ENCODE measurements at regions not wholly inside any gene's neighbourhood (a gene's known extent, or its start where the extent isn't known, plus 50 kb on each side); places are given as distances from the start of the nearest gene placed in this dataset.

DNA sequence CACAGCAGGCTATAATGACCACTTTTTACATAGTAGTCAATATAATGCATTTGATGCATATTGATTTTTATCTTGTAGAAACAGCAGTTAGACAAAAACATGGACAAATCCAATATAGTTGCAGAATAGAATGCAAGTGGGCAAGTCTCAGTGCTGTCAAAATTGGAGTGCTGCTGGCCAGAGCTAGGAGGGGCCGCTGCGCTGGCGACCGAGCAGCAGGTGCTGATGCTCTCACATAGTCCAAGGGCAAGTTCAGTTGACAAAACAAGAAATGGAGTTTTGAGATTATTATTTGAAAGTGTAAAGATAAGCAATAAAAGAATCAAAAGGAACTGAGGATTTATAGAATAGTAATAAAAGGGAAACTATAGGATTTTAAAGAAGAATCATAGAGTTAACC lies 60.6 kb upstream of the CDK20 start:
- DNase-seq (ENCODE audit: low read depth in 3 of 3) = no peak

DNA sequence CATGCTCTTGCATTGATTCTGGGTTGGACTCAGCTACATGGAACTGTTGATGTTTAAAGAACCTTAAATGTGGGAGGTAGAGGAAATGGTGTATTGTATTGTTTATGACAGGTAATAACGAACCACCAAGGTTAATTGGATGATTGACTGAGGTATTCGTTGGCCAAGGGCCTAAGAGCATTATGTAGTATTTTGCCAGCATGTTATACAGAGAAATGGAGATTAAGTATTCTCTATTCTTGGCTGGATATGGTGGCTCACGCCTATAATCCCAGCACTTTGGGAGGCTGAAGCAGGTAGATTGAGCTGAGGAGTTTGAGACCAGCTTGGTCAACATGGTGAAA lies 59.0 kb upstream of the CDK20 start:
- no peak for DNase-seq (ENCODE audit: low read depth in 3 of 3)

- DNase-seq (ENCODE audit: low read depth in 3 of 3) = no peak
These were observed 54.0 kb upstream of the CDK20 start for GRCh38 chr9:88028338-88028737.

GRCh38 chr9:88026118-88026479 lies 51.8 kb upstream of the CDK20 start:
- no peak for DNase-seq (ENCODE audit: low read depth in 3 of 3)

DNA sequence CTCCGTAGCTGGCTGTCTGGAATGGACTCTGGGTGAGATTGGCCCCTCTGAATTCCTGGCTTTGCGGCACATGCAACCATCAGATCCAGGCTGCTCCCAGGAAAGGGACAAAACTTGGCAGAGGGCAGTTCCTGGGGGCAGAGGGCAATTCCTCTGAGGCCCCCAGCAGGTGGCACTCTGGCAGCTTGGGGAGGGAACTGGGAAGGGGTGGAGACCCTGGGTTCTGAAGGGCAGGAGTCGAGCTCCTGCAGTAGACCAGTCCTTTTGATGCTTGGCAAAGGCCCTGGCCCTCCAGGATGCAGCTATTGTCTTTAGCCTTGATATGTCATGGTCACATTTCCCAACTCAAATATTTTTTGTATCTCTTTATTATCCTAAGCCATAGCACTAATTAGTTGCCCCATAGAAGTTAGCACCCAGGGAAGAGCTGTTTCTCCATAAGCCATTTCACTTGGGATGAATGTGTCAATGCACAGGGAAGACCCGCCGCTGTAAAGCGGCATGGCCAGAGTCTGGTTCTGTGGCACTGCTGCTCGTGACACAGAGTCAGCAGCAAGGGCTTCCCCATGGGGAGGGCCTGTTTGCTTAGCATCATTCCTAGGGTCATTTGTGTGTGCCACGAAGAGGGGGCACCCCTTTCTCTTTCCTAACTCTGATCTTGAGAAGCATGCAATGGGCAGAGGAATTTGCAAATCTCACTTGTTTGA lies 51.2 kb upstream of the CDK20 start:
- no peak for DNase-seq (ENCODE audit: low read depth in 3 of 3)

DNA sequence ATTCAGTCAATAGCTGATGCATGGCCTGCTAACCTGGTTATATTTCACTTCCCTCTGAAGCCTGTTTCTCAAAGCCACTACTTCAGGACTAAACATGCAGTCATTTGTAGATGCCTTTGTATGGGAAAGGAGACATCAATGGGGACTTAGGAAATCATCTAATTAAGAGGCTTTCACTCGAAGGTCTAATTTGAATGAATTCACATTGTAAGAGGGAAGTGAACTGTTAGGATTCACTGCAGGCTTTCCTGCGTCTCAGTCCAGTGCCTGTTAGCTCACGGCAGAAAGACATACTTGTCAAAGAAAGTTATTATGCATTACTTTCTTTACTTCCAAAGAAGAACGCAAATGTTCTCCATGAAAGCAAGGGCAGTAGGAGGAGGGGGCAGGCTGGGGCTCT lies 50.6 kb upstream of the CDK20 start:
- DNase-seq (ENCODE audit: low read depth in 3 of 3) = no peak
